ENCODE measurements at regions not wholly inside any gene's neighbourhood (a gene's known extent, or its start where the extent isn't known, plus 50 kb on each side); places are given as distances from the start of the nearest gene placed in this dataset.

DNA sequence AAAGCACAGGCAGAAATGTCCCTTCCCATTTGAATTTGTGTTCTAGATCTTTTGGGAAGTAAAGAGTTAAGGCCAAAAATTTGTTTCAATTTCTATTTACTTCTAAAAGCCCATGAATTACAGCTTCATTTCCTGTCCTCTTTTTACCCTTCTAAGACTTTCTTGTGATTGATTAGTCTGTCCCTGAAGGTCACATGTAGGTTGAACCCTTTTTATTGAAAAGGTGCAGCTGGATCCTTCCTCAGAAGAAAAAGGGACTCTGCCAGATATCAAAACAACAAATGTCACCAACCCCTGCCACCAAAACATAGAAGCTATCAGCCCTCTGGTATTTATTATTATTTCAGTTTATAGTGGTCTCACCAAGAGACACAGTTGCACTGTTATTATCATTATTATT lies 424.9 kb upstream of the DPP6 start:
- TF ChIP-seq, protein P1, sequence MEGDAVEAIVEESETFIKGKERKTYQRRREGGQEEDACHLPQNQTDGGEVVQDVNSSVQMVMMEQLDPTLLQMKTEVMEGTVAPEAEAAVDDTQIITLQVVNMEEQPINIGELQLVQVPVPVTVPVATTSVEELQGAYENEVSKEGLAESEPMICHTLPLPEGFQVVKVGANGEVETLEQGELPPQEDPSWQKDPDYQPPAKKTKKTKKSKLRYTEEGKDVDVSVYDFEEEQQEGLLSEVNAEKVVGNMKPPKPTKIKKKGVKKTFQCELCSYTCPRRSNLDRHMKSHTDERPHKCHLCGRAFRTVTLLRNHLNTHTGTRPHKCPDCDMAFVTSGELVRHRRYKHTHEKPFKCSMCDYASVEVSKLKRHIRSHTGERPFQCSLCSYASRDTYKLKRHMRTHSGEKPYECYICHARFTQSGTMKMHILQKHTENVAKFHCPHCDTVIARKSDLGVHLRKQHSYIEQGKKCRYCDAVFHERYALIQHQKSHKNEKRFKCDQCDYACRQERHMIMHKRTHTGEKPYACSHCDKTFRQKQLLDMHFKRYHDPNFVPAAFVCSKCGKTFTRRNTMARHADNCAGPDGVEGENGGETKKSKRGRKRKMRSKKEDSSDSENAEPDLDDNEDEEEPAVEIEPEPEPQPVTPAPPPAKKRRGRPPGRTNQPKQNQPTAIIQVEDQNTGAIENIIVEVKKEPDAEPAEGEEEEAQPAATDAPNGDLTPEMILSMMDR (IDR thresholded peaks at IDR 0.05; ENCODE audit: poor library complexity, severe bottlenecking): no peak
- TF ChIP-seq SMC3 (conservative IDR thresholded peaks at IDR 0.05; ENCODE audit: poor library complexity) (no peak), POLR2AphosphoS5 (IDR thresholded peaks at IDR 0.05) (no peak), RAD21 (conservative IDR thresholded peaks at IDR 0.05) (no peak)
- TF ChIP-seq, protein P2, sequence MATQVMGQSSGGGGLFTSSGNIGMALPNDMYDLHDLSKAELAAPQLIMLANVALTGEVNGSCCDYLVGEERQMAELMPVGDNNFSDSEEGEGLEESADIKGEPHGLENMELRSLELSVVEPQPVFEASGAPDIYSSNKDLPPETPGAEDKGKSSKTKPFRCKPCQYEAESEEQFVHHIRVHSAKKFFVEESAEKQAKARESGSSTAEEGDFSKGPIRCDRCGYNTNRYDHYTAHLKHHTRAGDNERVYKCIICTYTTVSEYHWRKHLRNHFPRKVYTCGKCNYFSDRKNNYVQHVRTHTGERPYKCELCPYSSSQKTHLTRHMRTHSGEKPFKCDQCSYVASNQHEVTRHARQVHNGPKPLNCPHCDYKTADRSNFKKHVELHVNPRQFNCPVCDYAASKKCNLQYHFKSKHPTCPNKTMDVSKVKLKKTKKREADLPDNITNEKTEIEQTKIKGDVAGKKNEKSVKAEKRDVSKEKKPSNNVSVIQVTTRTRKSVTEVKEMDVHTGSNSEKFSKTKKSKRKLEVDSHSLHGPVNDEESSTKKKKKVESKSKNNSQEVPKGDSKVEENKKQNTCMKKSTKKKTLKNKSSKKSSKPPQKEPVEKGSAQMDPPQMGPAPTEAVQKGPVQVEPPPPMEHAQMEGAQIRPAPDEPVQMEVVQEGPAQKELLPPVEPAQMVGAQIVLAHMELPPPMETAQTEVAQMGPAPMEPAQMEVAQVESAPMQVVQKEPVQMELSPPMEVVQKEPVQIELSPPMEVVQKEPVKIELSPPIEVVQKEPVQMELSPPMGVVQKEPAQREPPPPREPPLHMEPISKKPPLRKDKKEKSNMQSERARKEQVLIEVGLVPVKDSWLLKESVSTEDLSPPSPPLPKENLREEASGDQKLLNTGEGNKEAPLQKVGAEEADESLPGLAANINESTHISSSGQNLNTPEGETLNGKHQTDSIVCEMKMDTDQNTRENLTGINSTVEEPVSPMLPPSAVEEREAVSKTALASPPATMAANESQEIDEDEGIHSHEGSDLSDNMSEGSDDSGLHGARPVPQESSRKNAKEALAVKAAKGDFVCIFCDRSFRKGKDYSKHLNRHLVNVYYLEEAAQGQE (IDR thresholded peaks at IDR 0.05; ENCODE audit: borderline replicate concordance): no peak
